ENCODE measurements at regions not wholly inside any gene's neighbourhood (a gene's known extent, or its start where the extent isn't known, plus 50 kb on each side); places are given as distances from the start of the nearest gene placed in this dataset.

- 23 to 82% methylated on average over 2 of the region's 2 CpGs for WGBS, 2 donors
- H3K27me3 ChIP-seq: no peaks in the 10 kb centered on the region
- no peaks in the 10 kb centered on the region for H3K9me3 ChIP-seq
- H3K4me3 ChIP-seq: no peak overlapping the region
- H3K36me3 ChIP-seq: no peaks in the 10 kb centered on the region
- H3K4me1 ChIP-seq: no peaks in the 10 kb centered on the region
- DNase-seq: no peak
- intact Hi-C loops (cut with DNase I): no loop called here
- no peak overlapping the region for H3K27ac ChIP-seq
- TF ChIP-seq CTCF (IDR thresholded peaks at IDR 0.05) (no peak), EP300 (IDR thresholded peaks at IDR 0.05) (no peak), POLR2A (IDR thresholded peaks at IDR 0.05) (no peak), POLR2AphosphoS5 (IDR thresholded peaks at IDR 0.05) (no peak)
These were observed 113.0 kb upstream of the DAAM1 start for GRCh38 chr14:59075506-59075905.

- intact Hi-C loops (cut with DNase I): no loop called here
- H3K36me3 ChIP-seq: no peaks in the 10 kb centered on the region
- H3K4me3 ChIP-seq: no peak overlapping the region
- H3K4me1 ChIP-seq: no peaks in the 10 kb centered on the region
- no peak for DNase-seq
- no peak overlapping the region for H3K27ac ChIP-seq
- H3K27me3 ChIP-seq: no peaks in the 10 kb centered on the region
- TF ChIP-seq POLR2A (IDR thresholded peaks at IDR 0.05) (no peak), POLR2AphosphoS5 (IDR thresholded peaks at IDR 0.05) (no peak), CTCF (IDR thresholded peaks at IDR 0.05) (no peak), EP300 (IDR thresholded peaks at IDR 0.05) (no peak)
- no peaks in the 10 kb centered on the region for H3K9me3 ChIP-seq
These were observed 106.7 kb upstream of the DAAM1 start for GRCh38 chr14:59081720-59082119.

- DNase-seq: no peak
- Histone ChIP-seq H3K4me1 (no peaks in the 10 kb centered on the region), H3K27me3 (no peaks in the 10 kb centered on the region), H3K27ac (no peak overlapping the region), H3K9me3 (no peaks in the 10 kb centered on the region), H3K4me3 (no peak overlapping the region), H3K36me3 (no peaks in the 10 kb centered on the region)
- WGBS, 2 donors: 94 to 97% methylated on average over 2 of the region's 2 CpGs
- TF ChIP-seq POLR2A (IDR thresholded peaks at IDR 0.05): no peak
- no peak for TF ChIP-seq POLR2AphosphoS5 (IDR thresholded peaks at IDR 0.05)
- no peak for TF ChIP-seq EP300 (IDR thresholded peaks at IDR 0.05)
- no peak for TF ChIP-seq CTCF (IDR thresholded peaks at IDR 0.05)
- intact Hi-C loops (cut with DNase I): no loop called here
These were observed 103.2 kb upstream of the DAAM1 start for GRCh38 chr14:59085207-59085739.

GRCh38 chr14:59086241-59086882, 102.1 kb upstream of the DAAM1 start:
- intact Hi-C loops (cut with DNase I): no loop called here
- Histone ChIP-seq H3K36me3 (no peaks in the 10 kb centered on the region), H3K4me1 (no peaks in the 10 kb centered on the region), H3K4me3 (no peak overlapping the region), H3K27ac (no peak overlapping the region), H3K9me3 (no peaks in the 10 kb centered on the region), H3K27me3 (no peaks in the 10 kb centered on the region)
- TF ChIP-seq EP300 (IDR thresholded peaks at IDR 0.05) (no peak), CTCF (IDR thresholded peaks at IDR 0.05) (no peak), POLR2AphosphoS5 (IDR thresholded peaks at IDR 0.05) (no peak)
- no peak for DNase-seq
- 63 to 69% methylated on average over 5 of the region's 5 CpGs for WGBS, 2 donors

GRCh38 chr14:59087240-59087639, 101.2 kb upstream of the DAAM1 start:
- H3K4me1 ChIP-seq: no peaks in the 10 kb centered on the region
- 90 to 92% methylated on average over 3 of the region's 3 CpGs for WGBS, 2 donors
- H3K27me3 ChIP-seq: no peaks in the 10 kb centered on the region
- H3K4me3 ChIP-seq: no peak overlapping the region
- TF ChIP-seq CTCF (IDR thresholded peaks at IDR 0.05) (no peak), POLR2AphosphoS5 (IDR thresholded peaks at IDR 0.05) (no peak), EP300 (IDR thresholded peaks at IDR 0.05) (no peak), POLR2A (IDR thresholded peaks at IDR 0.05) (no peak)
- no peaks in the 10 kb centered on the region for H3K9me3 ChIP-seq
- H3K27ac ChIP-seq: no peak overlapping the region
- no peak for DNase-seq
- intact Hi-C loops (cut with DNase I): no loop called here
- H3K36me3 ChIP-seq: no peaks in the 10 kb centered on the region
